ENCODE measurements at regions not wholly inside any gene's neighbourhood (a gene's known extent, or its start where the extent isn't known, plus 50 kb on each side); places are given as distances from the start of the nearest gene placed in this dataset.
A peak's percentile ranks its signal among the peaks of the same experiment; 100 is the strongest.
"Not testable (repeated sequence)": the region's sequence is repeated elsewhere in the genome, so short reads cannot be mapped to it uniquely, and the experiment has no call there.

DNA sequence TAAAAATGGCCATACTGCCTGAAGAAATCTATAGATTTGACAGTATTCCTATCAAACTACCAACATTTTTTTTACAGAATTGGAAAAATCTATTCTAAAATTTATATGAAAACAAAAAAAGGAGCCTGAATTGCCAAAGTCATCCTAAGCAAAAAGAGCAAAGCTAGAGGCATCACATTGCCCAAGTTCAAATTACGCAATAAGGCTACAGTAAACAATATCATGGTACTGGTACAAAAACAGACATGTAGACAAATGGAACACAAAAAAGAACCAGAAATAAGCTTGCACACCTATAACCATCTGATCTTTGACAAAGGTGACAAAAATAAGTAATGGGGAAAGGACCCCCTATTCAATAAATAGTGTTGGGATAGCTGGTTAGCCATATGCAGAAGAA, 50.2 kb upstream of the THSD7B start:
- no peak for DNase-seq

DNA sequence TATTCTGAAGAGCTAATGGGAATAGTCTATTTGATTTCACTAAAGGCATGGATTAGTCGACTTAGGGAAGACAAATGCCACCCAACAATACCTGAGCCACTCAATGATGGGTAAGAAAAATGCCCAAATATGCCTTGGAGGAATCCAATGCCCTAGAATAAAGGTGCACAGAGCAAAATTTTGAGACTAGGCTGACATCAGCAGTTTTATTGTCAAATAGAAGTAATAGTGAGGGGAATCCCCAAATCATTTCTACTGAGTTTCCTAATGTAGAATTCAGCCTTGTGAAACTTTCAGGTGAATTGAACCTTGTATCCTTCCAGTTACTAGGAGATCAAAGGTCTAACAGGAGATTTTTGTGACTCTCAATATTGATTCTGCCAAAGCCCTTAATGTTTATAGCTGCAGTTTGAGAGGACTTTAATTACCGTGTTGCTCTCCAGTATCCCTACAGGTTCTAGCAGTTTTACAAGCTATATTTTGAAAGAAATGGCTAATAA, 50.8 kb upstream of the THSD7B start:
- DNase-seq, result no peak

DNA sequence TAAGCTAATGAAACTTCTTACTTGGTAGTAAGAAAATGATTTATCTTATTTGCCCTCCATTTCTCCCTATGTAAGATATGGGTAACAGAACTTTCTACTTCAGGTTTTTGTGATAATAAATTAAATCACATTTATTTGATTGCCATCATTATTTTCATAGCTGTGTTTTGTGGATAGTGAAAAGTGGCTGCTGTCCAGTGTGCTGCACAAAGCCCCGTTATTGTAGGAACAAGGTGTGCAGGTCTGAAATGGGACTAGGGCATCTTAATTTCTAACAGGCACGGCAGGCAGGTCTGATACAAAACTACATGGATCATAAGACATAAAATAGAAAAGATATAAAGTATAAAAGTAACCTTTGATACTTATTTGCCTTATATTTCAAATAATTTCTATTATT, 51.6 kb upstream of the THSD7B start:
- no peak for DNase-seq

DNA sequence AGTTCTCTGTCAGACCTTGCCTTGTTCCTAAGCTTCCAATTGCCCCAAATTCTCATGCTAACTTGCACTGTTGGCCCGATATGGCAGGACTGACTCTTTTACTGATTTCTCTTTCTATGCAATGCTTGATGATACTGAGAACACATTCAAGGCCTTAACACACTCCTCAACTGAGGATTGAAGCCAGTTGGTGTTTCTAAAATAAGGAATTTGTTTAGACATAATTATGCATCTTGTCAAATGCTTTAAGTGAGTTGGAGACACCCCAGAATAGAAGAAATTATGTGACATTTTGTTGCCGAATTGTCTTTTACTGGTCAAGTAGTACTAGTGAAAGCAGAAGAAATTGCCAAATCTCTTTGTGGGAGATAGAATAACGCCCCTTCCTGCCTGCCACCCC, 60.0 kb upstream of the THSD7B start:
- no peak for DNase-seq

DNA sequence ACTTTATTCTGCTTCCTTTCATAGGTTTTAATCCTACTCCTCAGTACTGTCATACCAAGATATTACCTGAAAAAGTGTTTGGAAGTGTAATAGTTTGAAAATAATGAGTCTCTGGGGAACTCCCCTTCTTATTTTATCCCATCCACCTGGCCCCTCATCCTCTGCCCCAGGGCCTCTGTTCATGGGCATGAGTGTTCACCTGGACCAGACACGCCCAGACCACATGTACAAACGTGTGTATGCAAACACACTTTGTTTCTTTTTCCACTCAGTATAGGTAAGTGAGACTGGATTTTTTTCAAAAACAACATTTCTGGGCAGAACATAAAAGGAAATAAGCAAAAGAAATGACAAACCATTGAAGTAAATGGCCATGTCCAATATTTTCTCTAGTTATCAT, 62.1 kb upstream of the THSD7B start:
- no peak for DNase-seq

DNA sequence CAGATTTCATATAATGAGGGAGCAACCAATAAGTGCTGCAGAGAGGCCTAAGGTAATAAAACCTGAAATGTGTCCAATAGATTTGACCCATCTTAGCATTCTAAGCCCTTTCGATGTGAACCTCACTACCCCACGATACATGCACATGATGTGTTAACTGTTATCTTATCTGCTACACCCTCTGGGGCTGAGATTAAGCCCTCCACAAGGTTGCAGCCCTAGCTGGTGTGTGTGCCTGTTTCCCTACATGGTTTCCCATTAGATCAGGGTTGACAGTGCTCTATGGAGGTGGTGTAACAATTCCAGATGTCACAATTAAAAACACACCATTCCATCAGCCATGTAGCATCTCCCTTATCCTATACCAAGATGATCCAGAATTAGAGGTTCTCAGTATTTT, 68.9 kb upstream of the THSD7B start:
- DNase-seq, result no peak

DNA sequence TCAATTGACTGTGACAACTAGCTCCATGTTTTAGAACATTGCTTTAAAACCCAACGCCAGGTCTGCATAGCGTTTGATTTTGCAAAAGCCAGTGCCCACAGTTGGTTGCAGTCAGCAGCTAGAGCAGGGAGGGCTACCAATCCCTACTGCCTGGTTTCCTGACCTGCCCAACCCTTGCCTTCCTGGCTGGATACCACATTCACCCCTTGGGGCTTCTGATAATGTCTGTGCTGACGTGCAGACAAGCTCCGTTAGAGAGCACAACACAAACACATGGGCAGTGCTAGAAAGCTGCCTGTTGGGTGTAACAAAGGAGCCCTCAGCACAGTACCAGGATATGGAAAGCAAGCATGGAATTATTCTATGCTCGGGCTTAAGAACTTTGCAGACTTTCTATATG, 71.4 kb upstream of the THSD7B start:
- DNase-seq, result no peak

DNA sequence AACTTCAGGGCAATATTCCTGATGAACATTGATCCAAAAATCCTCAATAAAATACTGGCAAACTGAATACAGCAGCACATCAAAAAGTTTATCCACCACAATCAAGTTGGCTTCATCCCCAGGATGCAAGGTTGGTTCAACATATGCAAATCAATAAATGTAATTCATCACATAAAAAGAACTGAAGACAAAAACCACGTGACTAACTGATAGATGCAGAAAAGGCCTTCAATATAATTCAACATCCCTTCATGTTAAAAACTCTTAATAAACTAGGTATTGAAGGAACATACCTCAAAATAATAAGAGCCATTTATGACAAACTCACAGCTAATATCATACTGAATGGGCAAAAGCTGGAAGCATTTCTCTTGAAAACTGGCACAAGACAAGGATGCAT, 85.3 kb upstream of the THSD7B start:
- DNase-seq, result not testable (repeated sequence)

DNA sequence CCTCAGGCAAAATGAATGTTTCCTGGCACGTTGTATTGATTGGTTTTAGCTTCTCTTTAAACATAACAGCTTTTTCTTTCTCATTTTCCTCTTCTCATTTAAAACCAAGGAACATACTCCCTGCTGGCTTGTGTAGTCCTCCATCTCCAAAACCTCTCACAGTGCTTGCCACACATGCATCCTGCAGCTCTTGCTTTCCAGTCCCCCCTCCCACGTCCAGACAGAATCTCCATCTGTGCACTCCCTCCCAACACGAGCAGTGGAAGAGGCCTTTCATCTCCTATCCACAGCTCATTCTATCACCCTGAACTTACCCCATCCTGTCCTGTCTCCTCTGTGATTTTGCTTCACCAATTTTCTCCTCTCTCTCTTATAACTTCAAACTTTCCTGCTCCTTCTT, 99.6 kb upstream of the THSD7B start:
- no peak for DNase-seq

DNA sequence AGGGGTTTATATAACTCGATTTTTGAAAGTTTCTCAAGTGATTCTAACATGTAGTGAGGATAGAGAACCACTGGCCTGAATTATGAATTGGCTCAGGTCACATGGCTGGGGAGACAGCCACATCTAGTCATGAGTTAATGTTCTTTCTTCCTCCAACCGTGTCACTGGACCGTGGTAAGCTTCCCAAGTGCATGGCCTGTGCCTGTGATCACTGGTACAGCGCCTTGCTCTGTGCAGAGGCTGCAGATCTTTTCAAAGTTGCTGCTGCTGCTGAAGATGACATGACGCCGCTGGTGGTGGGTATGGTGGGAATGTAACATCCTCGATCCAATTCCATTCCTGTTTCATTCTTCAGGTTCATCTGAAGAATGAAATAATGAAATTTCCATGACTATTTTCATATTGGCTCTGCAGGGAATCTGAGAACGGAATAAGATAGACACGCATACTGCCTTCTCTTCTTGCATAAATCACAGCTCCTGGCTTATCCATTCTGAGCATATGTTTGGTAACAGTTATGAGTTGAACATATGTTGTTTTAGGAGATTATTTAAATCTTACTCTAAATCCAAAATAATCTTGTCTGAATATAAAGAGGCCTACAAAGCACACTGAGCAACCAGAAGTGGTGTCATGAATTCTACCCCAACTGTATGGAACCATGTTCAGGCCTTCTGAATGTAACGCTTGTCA, 100.5 kb upstream of the THSD7B start:
- DNase-seq, result no peak

DNA sequence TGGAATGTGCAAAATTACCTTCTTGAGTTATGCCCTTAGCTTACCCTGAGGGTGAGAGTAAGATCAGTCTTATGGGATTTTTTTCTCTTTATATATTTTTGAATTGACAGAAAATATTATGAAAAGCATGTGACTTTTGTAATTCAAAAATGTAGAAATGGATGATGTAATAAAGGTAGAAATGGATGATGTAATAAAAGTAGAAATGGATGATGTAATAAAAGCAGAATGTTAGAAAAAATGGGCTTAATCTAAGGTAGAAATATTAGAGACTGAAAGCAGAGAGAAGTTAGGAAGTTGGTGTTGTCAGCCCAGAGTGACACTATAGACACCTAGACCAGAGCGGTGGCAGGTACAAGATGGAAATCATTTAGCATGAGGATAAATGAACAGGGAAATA, 107.1 kb upstream of the THSD7B start:
- DNase-seq, result no peak

DNA sequence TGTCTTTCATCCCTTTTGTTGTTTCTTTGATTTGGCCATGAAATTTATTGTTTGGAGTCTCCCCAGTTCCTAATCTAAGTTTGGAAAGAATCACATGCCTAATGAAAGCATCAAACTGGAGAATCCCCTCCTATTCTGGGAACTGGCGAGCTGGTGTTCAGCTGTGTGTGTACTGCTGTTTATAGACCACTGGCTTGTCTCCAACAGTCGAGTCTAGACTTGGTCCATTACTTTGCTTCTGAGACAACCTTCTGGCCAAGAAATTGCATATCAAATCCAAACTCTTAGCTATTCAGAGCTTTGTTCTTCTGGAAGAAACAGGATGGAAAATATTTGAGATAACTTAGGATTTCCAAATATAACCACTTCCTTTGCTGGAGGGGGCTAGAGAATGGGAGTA, 111.5 kb upstream of the THSD7B start:
- peak in 1 of 2 donors; percentile 2 for DNase-seq

DNA sequence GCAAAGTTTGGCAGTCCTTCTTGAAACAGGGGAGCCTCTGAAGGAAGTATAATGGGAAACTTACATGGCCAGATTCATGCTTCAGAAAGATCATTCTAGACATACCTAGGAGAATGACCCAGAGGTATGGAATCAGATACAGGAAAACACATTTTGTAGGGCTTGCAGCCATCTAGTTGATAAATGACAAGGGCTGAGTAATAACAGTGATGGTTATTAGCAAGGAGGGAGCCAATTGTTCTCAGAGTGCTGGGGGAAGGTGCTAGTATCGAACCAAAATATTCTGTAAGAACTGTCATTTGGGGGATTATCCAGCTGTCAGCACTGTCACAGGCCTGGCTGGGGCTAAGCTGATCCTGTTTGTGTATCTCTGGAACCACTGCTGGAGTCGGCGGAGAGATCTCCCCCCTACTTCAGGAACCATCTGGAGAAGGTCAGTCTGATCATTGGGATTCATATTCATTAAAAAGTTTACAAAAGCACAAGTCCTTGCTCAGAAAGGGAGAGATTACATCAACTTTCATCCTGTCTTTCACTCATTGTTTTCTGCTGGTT, 113.8 kb upstream of the THSD7B start:
- no peak for DNase-seq

DNA sequence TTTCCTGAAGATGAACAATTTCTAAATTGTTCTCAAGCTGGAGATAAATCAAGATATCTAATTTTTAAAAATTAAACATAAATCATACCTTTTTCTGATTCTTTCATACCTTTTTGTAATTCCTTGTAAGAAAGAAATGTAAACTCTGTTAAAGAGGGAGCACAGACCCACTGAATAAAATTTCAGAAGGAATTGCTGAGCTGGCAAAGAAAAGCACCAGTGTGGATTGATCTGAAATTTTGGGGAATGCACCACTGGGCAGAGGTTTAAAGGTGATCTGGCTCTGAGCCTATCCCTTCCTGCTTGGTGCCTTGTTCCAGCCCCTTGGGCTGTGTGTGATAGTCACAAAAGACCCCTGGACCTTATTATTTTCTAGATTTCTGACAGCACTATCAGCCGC, 118.3 kb upstream of the THSD7B start:
- DNase-seq, result no peak

DNA sequence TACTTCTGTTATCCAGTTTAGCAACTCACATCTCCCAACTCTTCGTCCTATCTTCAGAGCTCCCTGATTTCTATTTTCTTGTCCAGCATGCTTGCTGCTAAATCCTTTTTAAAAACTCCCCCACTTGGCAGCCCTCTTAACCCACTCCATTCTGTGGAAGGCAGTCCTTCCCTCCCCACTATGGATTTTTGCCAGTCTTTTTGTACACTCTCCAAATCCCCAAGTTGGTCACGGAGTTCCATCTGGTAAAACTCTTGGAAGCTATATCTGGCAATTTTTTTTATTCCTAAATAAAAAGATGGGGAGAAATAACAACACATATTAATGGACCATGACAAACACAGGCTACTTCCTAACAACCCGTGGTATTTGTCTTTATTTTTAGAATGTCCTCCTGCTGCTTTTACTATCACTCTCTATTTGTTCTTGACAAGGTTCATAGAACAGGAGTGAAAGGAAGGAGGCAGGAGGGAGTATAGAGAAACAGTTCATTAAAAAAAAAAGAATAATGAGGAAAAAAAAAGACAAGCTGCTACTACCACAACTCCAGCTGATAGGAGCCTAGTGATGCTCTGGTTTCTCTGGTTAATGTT, 120.0 kb upstream of the THSD7B start:
- DNase-seq, result no peak

DNA sequence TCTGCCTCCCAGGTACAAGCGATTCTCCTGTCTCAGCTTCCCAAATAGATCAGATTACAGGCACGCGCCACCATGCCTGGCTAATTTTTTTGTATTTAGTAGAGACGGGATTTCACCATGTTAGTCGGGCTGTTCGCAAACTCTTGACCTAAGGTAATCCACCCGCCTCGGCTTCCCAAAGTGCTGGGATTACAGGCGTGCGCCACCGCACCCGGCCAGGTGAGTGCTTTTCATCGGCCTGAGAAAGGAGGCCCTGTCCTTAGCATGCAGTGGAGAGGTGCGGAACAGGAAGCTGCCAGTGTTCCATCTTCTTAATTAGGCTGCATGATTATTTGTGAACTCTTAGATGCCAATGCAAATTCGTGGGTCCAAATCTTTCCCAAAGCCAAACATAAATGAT, 125.7 kb upstream of the THSD7B start:
- DNase-seq, result no peak

DNA sequence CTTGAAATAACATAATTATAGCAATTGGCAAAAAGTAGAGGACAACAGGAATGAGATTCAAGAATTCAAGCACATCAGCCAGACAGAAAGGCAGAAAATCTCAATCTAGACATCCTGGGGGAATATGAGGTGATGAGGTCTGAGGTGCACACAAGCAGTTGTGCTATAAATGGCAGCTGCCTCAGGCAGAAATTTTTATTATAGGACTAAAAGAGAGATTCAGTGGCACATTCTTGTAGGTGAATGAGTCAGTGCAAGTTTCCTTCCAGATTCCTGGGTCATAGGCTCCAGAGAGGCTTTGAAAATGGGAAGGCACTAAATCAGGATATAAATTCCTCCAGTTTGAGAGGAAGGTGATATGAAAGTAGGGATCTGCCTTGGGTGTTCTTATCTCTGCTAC, 127.2 kb upstream of the THSD7B start:
- no peak for DNase-seq

DNA sequence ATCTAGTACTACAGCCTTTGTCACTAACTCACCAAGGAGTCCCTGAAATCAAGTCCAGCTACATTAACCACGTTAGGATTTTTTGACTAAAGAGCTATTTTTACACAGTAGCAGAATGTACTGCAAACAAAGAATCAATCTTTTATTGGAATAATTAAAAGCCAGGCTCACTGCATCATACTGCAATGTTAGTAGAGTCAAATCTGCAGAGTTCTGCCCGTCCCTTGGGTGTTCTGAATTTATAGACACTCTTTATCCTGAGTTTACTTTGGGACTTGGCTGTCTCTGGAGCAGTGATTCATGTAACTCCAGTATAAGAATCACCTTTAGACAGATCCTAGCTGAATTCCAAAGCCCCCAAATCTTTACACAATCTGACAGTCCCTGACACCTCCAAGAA, 127.9 kb upstream of the THSD7B start:
- no peak for DNase-seq

DNA sequence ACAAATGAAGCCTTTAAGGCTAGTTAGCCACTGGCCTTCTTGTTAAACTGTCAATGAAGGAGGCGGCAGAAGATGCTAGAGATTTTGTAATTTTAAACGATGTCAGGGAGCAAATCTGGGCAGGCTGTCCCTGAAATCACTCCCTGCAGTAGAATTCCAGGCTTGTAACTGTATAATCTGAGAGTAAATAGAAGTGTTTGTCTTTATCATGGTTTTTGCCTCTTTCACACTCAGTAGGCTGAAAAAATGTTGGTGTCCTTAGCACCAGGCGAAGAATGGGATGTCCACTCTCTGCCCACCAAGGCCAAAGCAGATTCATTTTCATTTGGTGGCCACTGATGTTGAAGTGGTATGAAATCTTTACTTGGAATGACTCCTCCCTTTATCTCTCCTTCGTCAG, 136.9 kb upstream of the THSD7B start:
- no peak for DNase-seq

DNA sequence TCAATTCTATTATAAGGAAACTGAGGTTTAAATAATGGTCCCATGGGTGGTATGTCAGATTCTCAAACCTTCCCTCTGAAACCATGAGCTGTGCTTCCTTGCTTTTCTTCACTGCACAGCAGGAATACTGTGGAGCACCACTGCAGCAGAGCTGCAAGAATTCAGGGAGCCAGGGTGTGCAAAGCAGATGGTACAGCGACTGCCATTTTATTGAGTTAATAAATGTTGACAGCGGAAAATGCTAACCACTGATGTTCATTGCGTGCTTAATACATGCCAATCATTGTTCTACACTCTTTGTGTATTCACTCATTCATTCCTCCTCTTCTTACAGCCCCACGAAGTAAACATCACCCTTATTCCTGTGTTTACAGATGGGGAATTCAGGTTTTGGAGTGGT, 152.2 kb upstream of the THSD7B start:
- no peak for DNase-seq

DNA sequence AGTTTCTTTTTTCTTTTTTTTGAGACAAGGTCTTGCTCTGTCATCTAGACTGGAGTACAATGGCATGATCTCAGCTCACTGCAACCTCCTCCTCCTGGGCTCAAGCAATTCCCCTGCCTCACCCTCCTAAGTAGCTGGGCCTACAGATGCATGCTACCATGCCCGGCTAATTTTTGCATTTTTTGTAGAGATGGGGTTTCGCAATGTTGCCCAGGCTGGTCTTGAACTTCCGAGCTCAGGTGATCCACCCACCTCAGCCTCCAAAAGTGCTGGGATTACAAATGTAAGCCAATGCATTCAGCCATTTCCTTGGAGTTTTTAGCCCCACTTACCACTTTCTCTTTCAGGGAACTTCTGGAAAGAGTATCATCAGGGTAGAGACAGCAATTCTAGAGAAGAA, 153.3 kb upstream of the THSD7B start:
- DNase-seq, result no peak

DNA sequence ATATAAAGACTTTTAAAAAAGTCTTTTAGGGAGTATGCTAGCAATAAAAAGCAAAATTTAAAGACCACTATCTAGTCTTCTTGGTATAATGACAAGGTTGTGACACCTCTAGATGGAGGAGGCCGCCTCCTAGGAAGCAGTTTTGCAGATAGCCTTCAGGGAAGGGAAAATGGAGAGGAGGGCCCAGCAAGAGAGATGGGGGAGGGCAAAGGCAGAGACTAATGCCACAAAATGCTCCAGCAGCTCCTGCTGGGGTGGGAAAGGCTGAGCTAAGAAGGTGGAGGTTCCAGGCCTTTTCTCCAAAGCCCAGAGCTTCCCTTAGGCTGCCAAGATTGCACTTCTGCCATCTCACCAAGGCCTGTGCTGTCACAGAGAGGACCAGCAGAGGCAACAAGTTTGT, 153.9 kb upstream of the THSD7B start:
- no peak for DNase-seq

DNA sequence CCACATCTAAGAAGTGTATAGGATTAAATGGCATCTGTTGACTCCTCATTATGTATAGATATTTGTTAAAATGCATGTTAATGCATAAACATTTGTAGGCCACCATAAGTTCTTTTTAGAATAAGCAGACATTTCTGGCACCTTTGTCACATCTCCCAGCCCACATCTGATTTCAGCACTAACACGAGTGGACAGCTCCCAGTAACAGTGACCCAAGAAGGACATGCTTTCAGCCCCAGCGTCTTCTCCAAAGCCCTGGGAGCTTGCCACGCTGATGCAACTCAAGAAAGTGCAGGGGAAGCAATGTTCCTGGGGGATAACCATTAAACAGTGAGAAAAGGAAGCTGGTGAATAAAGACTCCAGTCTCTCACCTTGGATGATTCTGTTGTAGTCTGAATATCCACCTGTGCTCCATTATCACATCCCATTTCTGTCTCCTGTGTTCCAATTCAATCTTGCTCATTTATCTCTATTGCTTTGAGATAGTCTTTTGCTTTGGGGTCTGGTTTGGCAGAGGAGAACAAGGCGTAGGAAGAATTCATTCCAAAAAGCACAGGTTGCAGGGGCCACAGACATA, 182.6 kb upstream of the THSD7B start:
- peak; percentile 3 to 15 for DNase-seq

All from right lung (tissue), 2 donors.